Endothelial cell of umbilical vein (primary cell): ENCODE measurements at regions not wholly inside any gene's neighbourhood (a gene's known extent, or its start where the extent isn't known, plus 50 kb on each side); places are given as distances from the start of the nearest gene placed in this dataset.

ENCODE experiments used
- BruUV-seq: library from RNA; stranded (reverse); fragments of 400-500 nt; replicated peaks from 2 replicates; lab custom pipeline; 2021; lab: Mats Ljungman, UMichigan
- CTCF ChIA-PET: fragments of 300-600, 350-600 bp; sonication (Branson Sonifier 250); formaldehyde crosslinking; loops from one replicate; lab custom pipeline; 2021; ENCODE audit warnings: antibody characterized with exemption, inconsistent platforms; lab: Charles Lee
- POLR2A ChIA-PET: fragments of 300-600, 350-600 bp; sonication (Branson Sonifier 250); formaldehyde crosslinking; loops from one replicate; lab custom pipeline; 2021; ENCODE audit warnings: antibody characterized with exemption, inconsistent platforms; lab: Charles Lee
- DNase-seq: peaks from one replicate; pipeline ENCODE4 v3.0.0-alpha.2; 2011; ENCODE audit warnings: low read depth, low spot score
- FAIRE-seq: peaks from 2 replicates; lab custom pipeline; 2011; peaks lifted over from hg19 to GRCh38; lab: Jason Lieb, UNC
- H2AFZ ChIP-seq: 2 replicates; pipeline ENCODE4 v1.6.0; 2012; ENCODE audit warnings: low read depth, low read length, control low read depth, inconsistent platforms
- H3K27ac ChIP-seq: 2 replicates; pipeline ENCODE4 v1.5.1; 2011; ENCODE audit warnings: low read depth, mild to moderate bottlenecking, control low read depth, low read length, moderate library complexity; ENCODE audit not compliant: insufficient read depth
- H3K27me3 ChIP-seq, 2 experiments: 2 replicates each; pipeline versions ENCODE4 v1.6.0 to v1.6.1; 2011; ENCODE audit warnings: low read length in 2 of 2, mixed read lengths in 1 of 2; ENCODE audit not compliant: control insufficient read depth in 2 of 2, insufficient read depth in 2 of 2
- H3K36me3 ChIP-seq, 2 experiments: 2 replicates in 1 of 2; 3 replicates in 1 of 2; pipeline ENCODE4 v1.5.1; 2011; ENCODE audit warnings: low read length in 2 of 2, mild to moderate bottlenecking in 1 of 2, moderate library complexity in 1 of 2; ENCODE audit not compliant: control insufficient read depth in 2 of 2, insufficient read depth in 2 of 2; ENCODE audit errors: extremely low read depth in 1 of 2
- H3K4me1 ChIP-seq: 3 replicates; pipeline ENCODE4 v1.5.1; 2011; ENCODE audit warnings: mild to moderate bottlenecking, low read length; ENCODE audit not compliant: control insufficient read depth, insufficient read depth; ENCODE audit errors: extremely low read depth
- H3K4me2 ChIP-seq: 2 replicates; pipeline ENCODE4 v1.6.1; 2011; ENCODE audit warnings: low read length, control low read depth, mixed read lengths; ENCODE audit not compliant: insufficient read depth
- H3K4me3 ChIP-seq, 3 experiments: fragments of 200-600 bp in 1 of 3; sonication (generic), shearing (Covaris generic) in 1 of 3; replicated peaks in 1 of 3; 2 replicates each; pipeline ENCODE4 v1.5.1; 2011 to 2016; ENCODE audit warnings: control low read depth in 3 of 3, low read length in 3 of 3, mild to moderate bottlenecking in 2 of 3, inconsistent platforms in 1 of 3, low read depth in 1 of 3, moderate library complexity in 1 of 3; ENCODE audit not compliant: insufficient read depth in 1 of 3
- H3K79me2 ChIP-seq: 2 replicates; pipeline ENCODE4 v1.6.0; 2012; ENCODE audit warnings: low read length, inconsistent platforms; ENCODE audit not compliant: control insufficient read depth, insufficient read depth
- H3K9ac ChIP-seq: replicated peaks from 2 replicates; pipeline ENCODE3; 2011; ENCODE audit warnings: low read length, control low read depth; ENCODE audit not compliant: insufficient read depth; ENCODE audit errors: extremely low read depth
- H3K9me1 ChIP-seq: replicated peaks from 3 replicates; pipeline ENCODE4 v1.6.0; 2011; ENCODE audit warnings: mild to moderate bottlenecking, low read length; ENCODE audit not compliant: control insufficient read depth, insufficient read depth; ENCODE audit errors: extremely low read depth
- H3K9me3 ChIP-seq: replicated peaks from 2 replicates; pipeline ENCODE4 v1.5.1; 2012; ENCODE audit warnings: low read length, inconsistent platforms; ENCODE audit not compliant: control insufficient read depth, insufficient read depth
- H4K20me1 ChIP-seq: replicated peaks from 2 replicates; pipeline ENCODE3; 2011; ENCODE audit warnings: mild to moderate bottlenecking, low read length; ENCODE audit not compliant: control insufficient read depth, insufficient read depth; ENCODE audit errors: extremely low read depth
- EZH2 ChIP-seq: IDR thresholded peaks from 2 replicates; pipeline ENCODE4 v1.6.1; 2012; ENCODE audit warnings: borderline replicate concordance, low read depth, mild to moderate bottlenecking, moderate library complexity, low read length, inconsistent platforms; ENCODE audit not compliant: severe bottlenecking
- FOS ChIP-seq: IDR thresholded peaks from 2 replicates; pipeline ENCODE4 v1.6.1; 2011; ENCODE audit warnings: mild to moderate bottlenecking, low read length, moderate library complexity, borderline replicate concordance; ENCODE audit not compliant: insufficient read depth
- GATA2 ChIP-seq: IDR thresholded peaks from 2 replicates; pipeline ENCODE4 v1.7.0; 2011; ENCODE audit warnings: low read depth, mild to moderate bottlenecking, moderate library complexity, mixed read lengths, low read length; ENCODE audit not compliant: insufficient read length, insufficient read depth
- JUN ChIP-seq: IDR thresholded peaks from 2 replicates; pipeline ENCODE4 v1.6.1; 2011; ENCODE audit warnings: borderline replicate concordance, low read depth; ENCODE audit not compliant: insufficient read length, insufficient read depth
- MYC ChIP-seq: IDR thresholded peaks from one replicate; pipeline ENCODE4 v1.6.1; 2011; ENCODE audit warnings: mild to moderate bottlenecking, low read depth, low read length
- POLR2A ChIP-seq: IDR thresholded peaks from 2 replicates; pipeline ENCODE4 v1.6.1; 2012; ENCODE audit warnings: low read depth, mild to moderate bottlenecking, control low read depth, low read length
- POLR2AphosphoS5 ChIP-seq: IDR thresholded peaks from 2 replicates; pipeline ENCODE4 v1.6.1; 2012; ENCODE audit warnings: low read depth, mild to moderate bottlenecking, control low read depth, low read length, moderate library complexity; ENCODE audit not compliant: insufficient read depth
- dilution Hi-C: fragments of 300-500 bp; cut with MboI; formaldehyde crosslinking; loops from one replicate; pipeline ENCODE4 v1.15.0; 2019; ENCODE audit warnings: low sequenced_read_pairs; ENCODE audit not compliant: extremely low pct_ligation_motif_present
- intact Hi-C: fragments of 100-400 bp; cut with micrococcal nuclease; formaldehyde crosslinking; loops from one replicate; pipeline ENCODE4 v1.10.0; 2022
- TF ChIP-seq, protein P1 (sequence below): IDR thresholded peaks from 2 replicates; pipeline ENCODE4 v1.6.1; 2011; ENCODE audit not compliant: insufficient read depth, insufficient read length
- TF ChIP-seq, protein P2 (sequence below), 2 donors: IDR thresholded peaks; 1 replicate in 1 of 2; 2 replicates in 1 of 2; pipeline ENCODE4 v1.5.1; 2011; ENCODE audit warnings: low read length in 2 of 2, mild to moderate bottlenecking in 2 of 2, moderate library complexity in 2 of 2, control low read depth in 1 of 2, inconsistent platforms in 1 of 2, low read depth in 1 of 2; ENCODE audit not compliant: insufficient read depth in 1 of 2; ENCODE audit errors: extremely low read depth in 1 of 2

DNA sequence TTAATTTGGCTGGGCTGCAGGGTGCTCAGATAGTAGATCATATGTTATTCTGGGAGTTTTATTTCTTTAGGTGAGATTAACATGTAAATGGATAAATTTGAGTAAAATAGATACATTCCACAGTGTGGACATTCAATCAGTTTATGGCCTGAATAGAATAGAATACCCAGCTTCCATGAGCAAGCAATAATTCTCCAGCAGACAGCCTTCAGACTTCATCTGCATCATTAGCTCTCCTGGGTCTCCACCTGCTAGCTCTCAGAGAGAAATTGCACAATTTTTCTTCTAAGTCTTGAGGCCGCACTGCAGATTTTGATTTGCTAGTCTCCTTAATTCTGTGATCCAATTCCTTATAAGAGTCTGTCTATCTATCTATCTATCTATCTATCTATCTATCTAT is 420.3 kb upstream of the BOD1L1 start:
- DNase-seq (no peak), FAIRE-seq (no peak)
- ChIA-PET CTCF (interaction anchor here (1.6 kb wide), 1 partner anchor 16 kb away, joined by 3 read pairs; no protein-coding TSS in a partner anchor), POLR2A (no interaction called here)
- H3K9ac ChIP-seq: no peak overlapping the region
- H3K36me3 ChIP-seq: no peaks in the 10 kb centered on the region
- intact Hi-C loops: no loop called here
- H3K4me3 ChIP-seq: no peak overlapping the region
- no peaks in the 10 kb centered on the region for H3K79me2 ChIP-seq
- dilution Hi-C loops: no loop called here
- no peaks in the 10 kb centered on the region for H3K4me1 ChIP-seq
- no peak overlapping the region for H2AFZ ChIP-seq
- no peaks in the 10 kb centered on the region for H3K9me3 ChIP-seq
- no peak overlapping the region for H3K27ac ChIP-seq
- TF ChIP-seq FOS (no peak), MYC (no peak)
- TF ChIP-seq, protein P1, sequence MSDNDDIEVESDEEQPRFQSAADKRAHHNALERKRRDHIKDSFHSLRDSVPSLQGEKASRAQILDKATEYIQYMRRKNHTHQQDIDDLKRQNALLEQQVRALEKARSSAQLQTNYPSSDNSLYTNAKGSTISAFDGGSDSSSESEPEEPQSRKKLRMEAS: no peak
- no peaks in the 10 kb centered on the region for H3K27me3 ChIP-seq
- no peaks in the 10 kb centered on the region for H4K20me1 ChIP-seq
- no peaks in the 10 kb centered on the region for H3K9me1 ChIP-seq
- no TSS peak for BruUV-seq
- H3K4me2 ChIP-seq: no peak overlapping the region

DNA sequence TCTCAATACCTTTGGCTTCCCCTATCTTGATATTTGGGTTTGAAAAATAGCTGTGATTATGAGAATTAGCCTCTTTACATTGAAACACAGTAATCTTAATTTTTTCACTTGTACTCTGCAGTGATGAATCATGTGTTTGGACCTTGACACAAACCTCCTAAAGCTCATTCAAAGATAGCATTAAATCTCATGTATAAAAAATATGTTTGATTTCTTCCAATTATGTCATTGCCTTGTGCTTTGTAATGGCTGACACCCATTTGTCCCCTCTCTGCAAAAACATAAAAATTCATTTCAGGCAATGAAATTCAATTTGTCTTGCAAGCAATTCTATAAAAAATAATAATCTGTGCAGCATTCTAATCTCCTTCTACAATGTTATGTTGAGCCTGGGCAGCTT is 422.4 kb upstream of the BOD1L1 start:
- Histone ChIP-seq H3K79me2 (no peaks in the 10 kb centered on the region), H3K27me3 (no peaks in the 10 kb centered on the region), H4K20me1 (no peaks in the 10 kb centered on the region), H3K4me2 (no peak overlapping the region), H3K9me3 (no peaks in the 10 kb centered on the region), H3K9ac (no peak overlapping the region), H2AFZ (no peak overlapping the region), H3K36me3 (no peaks in the 10 kb centered on the region), H3K27ac (no peak overlapping the region), H3K9me1 (no peaks in the 10 kb centered on the region), H3K4me3 (no peak overlapping the region), H3K4me1 (no peaks in the 10 kb centered on the region)
- CTCF ChIA-PET: no interaction called here
- BruUV-seq: no TSS peak
- dilution Hi-C loops: no loop called here
- POLR2A ChIA-PET: no interaction called here
- FAIRE-seq (no peak), DNase-seq (no peak)
- TF ChIP-seq, protein P2, sequence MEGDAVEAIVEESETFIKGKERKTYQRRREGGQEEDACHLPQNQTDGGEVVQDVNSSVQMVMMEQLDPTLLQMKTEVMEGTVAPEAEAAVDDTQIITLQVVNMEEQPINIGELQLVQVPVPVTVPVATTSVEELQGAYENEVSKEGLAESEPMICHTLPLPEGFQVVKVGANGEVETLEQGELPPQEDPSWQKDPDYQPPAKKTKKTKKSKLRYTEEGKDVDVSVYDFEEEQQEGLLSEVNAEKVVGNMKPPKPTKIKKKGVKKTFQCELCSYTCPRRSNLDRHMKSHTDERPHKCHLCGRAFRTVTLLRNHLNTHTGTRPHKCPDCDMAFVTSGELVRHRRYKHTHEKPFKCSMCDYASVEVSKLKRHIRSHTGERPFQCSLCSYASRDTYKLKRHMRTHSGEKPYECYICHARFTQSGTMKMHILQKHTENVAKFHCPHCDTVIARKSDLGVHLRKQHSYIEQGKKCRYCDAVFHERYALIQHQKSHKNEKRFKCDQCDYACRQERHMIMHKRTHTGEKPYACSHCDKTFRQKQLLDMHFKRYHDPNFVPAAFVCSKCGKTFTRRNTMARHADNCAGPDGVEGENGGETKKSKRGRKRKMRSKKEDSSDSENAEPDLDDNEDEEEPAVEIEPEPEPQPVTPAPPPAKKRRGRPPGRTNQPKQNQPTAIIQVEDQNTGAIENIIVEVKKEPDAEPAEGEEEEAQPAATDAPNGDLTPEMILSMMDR (IDR thresholded peaks at IDR 0.05; ENCODE audit: extremely low read depth in 1 of 2, insufficient read depth in 1 of 2, low read depth in 1 of 2, low read length in 2 of 2): no peak
- TF ChIP-seq GATA2: no peak
- TF ChIP-seq FOS: no peak
- no peak for TF ChIP-seq MYC
- no peak for TF ChIP-seq POLR2AphosphoS5
- TF ChIP-seq, protein P1: no peak
- TF ChIP-seq JUN: no peak
- TF ChIP-seq POLR2A: no peak
- no peak for TF ChIP-seq EZH2
- intact Hi-C loops: no loop called here
